Fibroblast of villous mesenchyme (primary cell): ENCODE measurements at regions not wholly inside any gene's neighbourhood (a gene's known extent, or its start where the extent isn't known, plus 50 kb on each side); places are given as distances from the start of the nearest gene placed in this dataset.

ENCODE experiments used
- DNase-seq: peaks from one replicate; pipeline ENCODE4 v3.0.0-alpha.2; 2010; ENCODE audit warnings: low read depth
- H3K4me3 ChIP-seq: 2 replicates; pipeline ENCODE4 v1.5.1; 2011; ENCODE audit warnings: low read depth, mild to moderate bottlenecking, low read length
- TF ChIP-seq, protein P1 (sequence below): IDR thresholded peaks from 2 replicates; pipeline ENCODE4 v1.5.1; 2012; ENCODE audit warnings: low read depth, mild to moderate bottlenecking, low read length; ENCODE audit not compliant: insufficient read depth

DNA sequence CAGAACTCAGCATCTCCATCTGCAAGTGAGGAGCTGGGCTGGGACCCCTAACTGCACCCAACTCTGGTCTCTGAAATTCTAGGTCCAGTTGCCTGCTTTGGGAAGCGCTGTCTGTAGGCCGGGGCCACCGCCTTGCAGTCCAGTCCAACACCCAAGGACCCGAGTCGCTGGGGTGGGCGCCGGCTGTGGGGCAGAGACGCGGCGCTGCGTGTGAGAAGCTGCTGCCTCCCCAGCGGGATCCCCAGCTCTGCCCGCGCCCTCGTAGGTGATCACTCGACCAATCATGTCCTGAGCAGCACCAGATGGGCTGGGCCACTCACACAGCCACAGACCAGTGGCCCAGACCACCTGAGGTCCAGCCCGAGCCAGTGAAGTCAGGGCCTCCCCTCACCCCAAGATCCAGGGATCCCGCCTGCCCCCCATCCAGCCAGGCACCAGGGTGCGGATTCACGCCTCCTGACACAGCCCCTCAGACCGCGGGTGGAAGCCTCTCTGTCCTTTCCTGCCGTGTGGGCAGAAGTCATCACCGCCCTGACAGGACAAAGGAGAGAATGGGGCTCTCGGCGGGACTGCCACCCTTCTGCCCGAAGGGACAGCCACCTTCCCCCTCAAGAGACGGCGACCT, 67.4 kb upstream of the ADGRA1 start:
- TF ChIP-seq, protein P1, sequence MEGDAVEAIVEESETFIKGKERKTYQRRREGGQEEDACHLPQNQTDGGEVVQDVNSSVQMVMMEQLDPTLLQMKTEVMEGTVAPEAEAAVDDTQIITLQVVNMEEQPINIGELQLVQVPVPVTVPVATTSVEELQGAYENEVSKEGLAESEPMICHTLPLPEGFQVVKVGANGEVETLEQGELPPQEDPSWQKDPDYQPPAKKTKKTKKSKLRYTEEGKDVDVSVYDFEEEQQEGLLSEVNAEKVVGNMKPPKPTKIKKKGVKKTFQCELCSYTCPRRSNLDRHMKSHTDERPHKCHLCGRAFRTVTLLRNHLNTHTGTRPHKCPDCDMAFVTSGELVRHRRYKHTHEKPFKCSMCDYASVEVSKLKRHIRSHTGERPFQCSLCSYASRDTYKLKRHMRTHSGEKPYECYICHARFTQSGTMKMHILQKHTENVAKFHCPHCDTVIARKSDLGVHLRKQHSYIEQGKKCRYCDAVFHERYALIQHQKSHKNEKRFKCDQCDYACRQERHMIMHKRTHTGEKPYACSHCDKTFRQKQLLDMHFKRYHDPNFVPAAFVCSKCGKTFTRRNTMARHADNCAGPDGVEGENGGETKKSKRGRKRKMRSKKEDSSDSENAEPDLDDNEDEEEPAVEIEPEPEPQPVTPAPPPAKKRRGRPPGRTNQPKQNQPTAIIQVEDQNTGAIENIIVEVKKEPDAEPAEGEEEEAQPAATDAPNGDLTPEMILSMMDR, result no peak
- DNase-seq, result no peak
- no peak overlapping the region for H3K4me3 ChIP-seq

DNA sequence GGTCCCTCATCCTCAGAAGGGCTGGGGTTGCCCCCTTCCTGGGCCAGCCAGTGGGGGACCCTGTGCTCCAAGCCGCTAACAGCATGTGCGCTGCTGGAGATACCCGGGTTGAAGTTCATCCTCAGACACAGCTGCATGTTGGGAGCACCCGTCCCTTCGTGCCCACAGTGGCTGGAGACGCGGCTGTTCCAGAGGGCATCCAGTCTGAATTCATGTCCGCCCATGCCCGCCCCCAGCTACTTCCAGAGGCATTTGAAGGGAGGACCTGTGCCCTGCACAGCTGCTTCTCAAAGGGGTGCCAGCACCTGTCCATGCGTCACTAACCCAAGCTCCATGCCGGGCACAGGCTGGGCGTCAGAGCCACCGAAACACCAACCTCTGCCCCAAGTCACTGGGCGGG, 68.1 kb upstream of the ADGRA1 start:
- DNase-seq, result no peak
- no peak overlapping the region for H3K4me3 ChIP-seq
- TF ChIP-seq, protein P1, result no peak

DNA sequence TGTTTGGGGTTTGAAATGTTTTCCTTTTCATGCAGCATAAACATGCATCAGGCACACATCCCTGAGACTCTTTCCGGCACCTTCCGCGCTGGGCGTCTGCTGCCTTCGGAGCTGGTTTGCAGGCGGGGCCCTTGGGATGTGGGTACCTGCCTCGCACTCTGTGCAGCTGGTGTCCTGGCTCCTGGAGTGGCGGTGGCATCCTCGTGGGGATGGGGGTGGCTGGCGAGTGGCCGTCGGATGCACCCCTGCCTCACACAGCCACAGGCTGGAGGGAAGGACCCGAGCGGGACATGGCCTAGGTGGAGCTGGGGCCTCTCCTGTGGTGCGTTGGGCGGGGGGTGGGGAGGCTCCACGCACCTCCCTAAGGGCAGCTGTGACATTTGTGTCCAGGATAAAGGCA, 68.5 kb upstream of the ADGRA1 start:
- H3K4me3 ChIP-seq, result no peak overlapping the region
- TF ChIP-seq, protein P1, result no peak
- DNase-seq, result no peak

DNA sequence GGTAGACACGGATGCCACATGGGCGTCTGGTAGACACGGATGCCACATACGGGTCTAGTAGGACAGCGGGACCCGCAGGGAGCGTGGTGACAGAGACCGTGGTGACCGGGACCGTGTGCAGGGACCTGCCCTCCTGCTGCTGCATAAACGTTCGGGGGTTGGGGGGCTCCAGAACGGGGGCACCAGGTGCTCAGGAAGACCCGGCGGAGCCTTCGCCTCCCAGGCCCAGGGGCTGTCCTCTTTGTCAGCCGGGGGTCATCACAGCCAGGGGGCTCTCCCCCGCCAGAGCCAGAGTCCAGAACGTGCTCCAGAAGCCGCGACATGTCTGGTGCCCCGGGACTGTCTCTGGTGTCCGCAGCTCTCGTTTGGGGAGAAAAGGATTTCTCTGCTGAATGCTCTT, 69.2 kb upstream of the ADGRA1 start:
- no peak for DNase-seq
- TF ChIP-seq, protein P1, result no peak
- no peak overlapping the region for H3K4me3 ChIP-seq

- TF ChIP-seq, protein P1, result no peak
- DNase-seq, result no peak
- no peak overlapping the region for H3K4me3 ChIP-seq
Measured at GRCh38 chr10:133017203-133017601, 70.5 kb upstream of the ADGRA1 start.

GRCh38 chr10:133016493-133017202, 71.1 kb upstream of the ADGRA1 start:
- H3K4me3 ChIP-seq, result no peak overlapping the region
- no peak for DNase-seq
- TF ChIP-seq, protein P1, result no peak
